ENCODE measurements at regions not wholly inside any gene's neighbourhood (a gene's known extent, or its start where the extent isn't known, plus 50 kb on each side); places are given as distances from the start of the nearest gene placed in this dataset.

- TF ChIP-seq POLR2A (IDR thresholded peaks at IDR 0.05; ENCODE audit: low read length) (no peak), JUNB (IDR thresholded peaks at IDR 0.05) (no peak), NR3C1 (IDR thresholded peaks at IDR 0.05) (no peak)
Observed at GRCh38 chr17:71777048-71777640, 343.7 kb upstream of the SOX9 start.
